ENCODE measurements at regions not wholly inside any gene's neighbourhood (a gene's known extent, or its start where the extent isn't known, plus 50 kb on each side); places are given as distances from the start of the nearest gene placed in this dataset.

- TF ChIP-seq POU6F1 (CRISPR knock-in tag; IDR thresholded peaks at IDR 0.05; ENCODE audit: borderline replicate concordance, low read depth) (no peak), SNAI2 (CRISPR knock-in tag; IDR thresholded peaks at IDR 0.05) (no peak), ZNF70 (CRISPR knock-in tag; IDR thresholded peaks at IDR 0.05) (no peak), ARNTL (CRISPR knock-in tag; IDR thresholded peaks at IDR 0.05; ENCODE audit: borderline replicate concordance, low read depth) (no peak), TSHZ2 (CRISPR knock-in tag; IDR thresholded peaks at IDR 0.05) (no peak), ZC3H10 (CRISPR knock-in tag; IDR thresholded peaks at IDR 0.05) (no peak), ESRRG (CRISPR knock-in tag; IDR thresholded peaks at IDR 0.05) (no peak)
Observed at GRCh38 chr2:234753701-234754100, 198.1 kb upstream of the SH3BP4 start.

Data from SK-N-SH treated with all-trans-retinoic acid at 6 μM for 48 hours (cell line).